ENCODE measurements at regions not wholly inside any gene's neighbourhood (a gene's known extent, or its start where the extent isn't known, plus 50 kb on each side); places are given as distances from the start of the nearest gene placed in this dataset.

DNA sequence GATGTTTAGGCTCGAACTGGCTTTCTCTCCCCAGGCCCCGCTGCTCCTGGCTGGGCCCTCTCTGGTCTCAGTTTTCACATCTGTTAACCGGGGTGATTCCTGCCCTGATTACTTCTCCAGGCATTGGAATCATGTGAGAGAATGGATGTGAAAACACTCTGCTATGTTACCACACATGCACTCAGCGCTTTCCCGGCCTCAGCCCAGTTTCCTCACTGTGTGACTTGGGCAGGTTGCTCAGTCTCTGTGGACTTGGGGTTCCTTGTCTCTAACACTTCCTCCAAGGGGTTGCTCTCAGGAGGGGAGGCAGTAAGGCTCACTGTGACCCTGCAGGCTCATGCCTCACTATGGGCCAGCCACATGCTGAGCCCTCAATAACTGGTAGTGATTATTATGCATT is 230.4 kb upstream of the HS6ST1 start:
- no peak for DNase-seq (ENCODE audit: low read depth in 3 of 3, low spot score in 1 of 3)

DNA sequence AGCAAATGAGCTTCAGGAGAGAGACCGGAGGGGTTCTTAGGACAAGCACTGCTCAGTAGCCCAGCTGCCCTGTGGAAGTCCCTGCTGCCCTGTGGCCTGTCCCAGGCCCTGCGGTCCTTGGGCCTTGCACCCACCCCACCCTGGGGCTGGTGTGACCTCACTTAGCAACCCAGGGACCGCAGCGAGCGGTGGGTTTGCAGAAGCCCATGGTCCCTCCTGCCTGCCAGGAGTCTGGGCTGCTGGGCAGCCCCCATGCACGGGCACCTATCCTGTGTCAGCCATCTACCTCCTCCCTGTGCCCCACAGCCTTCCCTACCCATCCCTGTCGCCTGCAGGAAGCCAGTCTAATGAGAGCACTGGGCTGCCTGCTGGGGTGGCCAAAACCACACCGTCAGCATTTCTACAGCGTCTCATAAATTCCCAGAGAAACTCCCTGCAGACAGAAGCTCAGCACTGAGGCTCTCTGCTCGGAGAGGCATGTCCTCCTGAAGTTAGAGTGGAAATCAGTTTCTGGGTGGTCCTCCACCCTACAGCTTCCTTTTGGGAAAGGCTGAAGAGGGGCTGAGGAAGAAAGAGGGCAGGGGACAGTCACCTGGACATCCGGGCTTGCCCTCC is 231.1 kb upstream of the HS6ST1 start:
- DNase-seq (ENCODE audit: low read depth in 3 of 3, low spot score in 1 of 3), result no peak

DNA sequence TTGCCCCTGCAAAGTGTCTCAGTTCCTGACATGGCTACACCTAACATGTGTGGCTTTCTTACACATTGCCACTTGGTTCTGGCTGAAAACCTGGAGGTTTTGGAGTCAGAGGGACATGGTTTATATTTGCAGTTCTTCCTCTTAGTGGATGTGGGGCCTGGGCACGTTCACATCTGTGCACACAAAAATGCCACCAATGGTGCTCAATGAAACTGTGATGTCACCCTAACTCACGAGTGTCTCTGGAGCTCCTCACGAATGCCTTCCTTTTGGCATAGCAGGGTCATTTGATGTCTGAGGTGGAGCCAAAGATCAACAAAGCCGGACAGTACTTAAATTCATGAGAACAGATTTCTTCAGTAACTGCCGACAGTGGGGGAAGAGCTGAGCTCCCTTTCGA is 231.7 kb upstream of the HS6ST1 start:
- no peak for DNase-seq (ENCODE audit: low read depth in 3 of 3, low spot score in 1 of 3)

DNA sequence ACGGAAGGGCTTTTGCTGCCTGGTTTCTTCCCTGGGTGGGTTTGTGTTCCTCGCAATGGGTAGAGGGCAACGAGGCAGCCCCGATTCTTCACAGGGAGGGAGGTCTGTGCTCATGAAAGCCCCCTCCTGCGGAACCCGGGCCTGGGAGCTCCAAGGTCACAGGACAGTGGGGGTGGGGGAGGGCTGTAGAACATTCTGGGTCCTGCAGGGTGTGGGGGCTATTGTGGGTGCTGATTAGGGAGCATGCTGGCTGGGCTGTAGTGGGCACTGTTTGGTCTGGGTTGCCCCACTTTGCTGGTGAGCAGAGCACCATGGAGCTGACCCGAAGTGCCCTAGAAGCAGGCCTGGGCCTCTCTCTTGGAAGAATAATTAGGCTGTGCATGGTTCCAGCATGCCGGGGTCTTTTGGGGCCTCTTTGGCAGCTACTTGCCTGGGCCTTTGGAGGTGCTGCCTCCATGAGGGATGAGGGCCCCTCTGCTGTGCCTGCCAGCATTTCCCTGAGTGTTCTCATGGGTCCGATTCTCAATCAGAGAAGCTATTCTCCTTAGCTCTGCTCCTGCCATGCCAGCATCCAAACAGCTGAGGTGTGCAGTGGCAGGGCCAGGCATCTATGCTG is 232.2 kb upstream of the HS6ST1 start:
- no peak for DNase-seq (ENCODE audit: low read depth in 3 of 3, low spot score in 1 of 3)

DNA sequence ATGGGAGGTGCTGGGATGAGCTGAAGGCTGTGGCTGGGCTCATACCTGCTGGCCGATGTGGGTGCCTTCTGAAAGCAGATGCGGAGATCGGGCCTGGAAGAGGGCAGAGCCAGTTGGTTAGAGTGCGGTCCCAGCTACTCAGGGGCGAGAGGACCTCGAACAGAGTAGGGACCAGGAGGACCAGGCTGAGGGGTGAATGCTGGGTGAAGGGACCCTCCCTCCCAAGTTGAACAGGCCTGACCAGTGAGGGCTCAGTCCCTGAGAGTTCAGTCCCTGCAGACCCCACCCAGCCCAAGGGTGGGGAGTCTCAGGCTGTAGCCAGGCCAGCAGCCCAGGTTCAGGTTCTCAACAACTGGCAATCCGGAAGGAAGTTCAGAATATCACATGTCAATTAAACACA is 232.8 kb upstream of the HS6ST1 start:
- no peak for DNase-seq (ENCODE audit: low read depth in 3 of 3, low spot score in 1 of 3)

DNA sequence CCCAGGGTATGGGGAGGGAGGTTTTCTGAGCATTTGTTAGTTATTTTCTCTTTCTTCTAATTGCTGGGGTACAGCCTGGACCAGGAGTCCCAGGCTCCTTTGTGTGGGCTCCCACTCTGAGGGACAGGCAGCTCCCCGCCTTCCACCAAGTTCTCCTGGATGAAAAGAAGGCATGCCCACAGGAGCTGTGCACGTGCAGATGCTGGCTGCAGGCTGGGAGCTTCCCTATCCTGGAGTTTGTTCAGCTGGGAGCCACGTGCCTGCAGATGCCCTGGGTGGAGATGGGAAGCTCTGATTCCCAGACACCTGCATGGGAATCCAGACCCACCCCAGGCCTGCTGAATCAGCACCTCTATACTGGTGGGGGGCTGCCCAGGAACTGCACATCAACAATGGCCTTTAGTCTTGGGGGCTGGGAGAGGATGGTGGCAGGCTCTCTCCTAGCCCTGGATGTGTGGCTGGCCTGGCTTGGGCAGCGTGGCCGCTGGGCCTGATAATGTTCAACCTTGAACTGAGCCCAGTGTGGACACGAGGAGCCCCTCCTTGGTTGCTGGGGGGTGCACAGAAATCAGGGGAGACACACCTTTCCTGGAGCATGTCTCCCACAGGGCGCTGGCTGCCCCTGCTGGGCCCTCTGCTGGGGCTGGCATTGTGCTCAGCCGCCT is 233.6 kb upstream of the HS6ST1 start:
- DNase-seq (ENCODE audit: low read depth in 3 of 3, low spot score in 1 of 3), result no peak

DNA sequence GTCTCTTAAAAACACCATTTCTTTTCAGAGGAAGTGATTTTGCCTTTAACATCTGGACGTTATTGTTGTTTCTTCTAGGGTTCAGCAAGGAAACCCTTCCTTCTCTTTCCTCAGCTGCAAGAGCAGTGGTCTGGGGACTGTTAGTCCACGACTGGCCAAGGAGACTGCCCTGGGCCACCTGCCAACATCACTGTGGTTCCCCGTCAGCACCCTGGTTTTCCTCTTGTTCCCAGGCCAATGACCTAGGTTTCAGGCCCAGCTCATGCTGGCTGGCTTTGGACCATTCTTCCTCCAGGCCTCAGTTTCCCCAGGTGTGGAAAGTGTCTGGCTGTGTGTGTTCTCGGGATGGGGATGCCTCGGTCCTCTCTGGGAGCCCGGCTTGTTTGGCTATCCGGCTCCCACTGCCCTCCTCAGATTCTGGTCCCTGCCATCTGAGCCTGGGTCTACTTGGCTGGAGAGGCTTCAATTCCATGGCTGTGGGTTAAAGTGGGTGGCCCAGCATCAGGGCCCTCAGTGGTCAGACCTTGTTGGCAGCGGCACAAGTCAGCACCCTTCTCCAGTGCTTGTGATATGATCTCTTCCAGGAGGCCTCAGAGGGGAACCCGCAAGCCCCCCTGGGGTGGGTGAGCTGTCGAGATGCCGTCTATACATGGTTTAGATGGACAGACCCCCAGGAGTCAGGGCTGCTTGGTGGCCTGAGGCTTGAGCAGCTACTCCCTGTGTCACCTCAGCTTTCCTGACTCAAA is 234.3 kb upstream of the HS6ST1 start:
- DNase-seq (ENCODE audit: low read depth in 3 of 3, low spot score in 1 of 3), result no peak

DNA sequence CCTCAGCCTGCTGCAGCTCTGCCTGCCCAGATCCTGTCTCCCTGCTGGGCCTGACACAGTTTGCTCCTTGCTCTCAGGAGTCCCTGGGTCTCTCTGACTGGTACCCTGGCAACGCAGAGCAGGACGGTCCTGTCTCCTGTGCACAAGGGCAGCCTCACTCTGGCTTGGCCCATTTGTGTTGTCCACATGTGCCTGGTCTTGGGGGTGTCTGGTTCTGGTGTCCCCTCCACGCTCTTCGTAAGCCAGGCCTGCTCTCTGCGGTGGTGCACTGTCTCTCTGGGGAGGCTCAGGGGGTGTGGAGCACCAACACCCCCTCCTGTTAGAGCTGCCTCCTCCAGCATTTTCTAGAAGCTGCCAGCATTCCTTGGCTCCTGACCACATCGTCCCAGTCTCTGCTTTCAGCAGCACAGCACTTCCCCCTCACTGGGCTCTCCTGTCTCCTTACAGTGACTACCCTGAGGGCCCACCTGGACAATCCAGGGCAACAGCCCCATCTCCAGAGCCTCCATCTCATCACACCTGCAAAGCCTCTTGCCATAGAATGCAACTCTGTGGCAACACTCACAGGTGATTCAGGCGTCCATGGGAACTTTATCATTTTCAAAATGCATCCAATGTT is 235.6 kb upstream of the HS6ST1 start:
- no peak for DNase-seq (ENCODE audit: low read depth in 3 of 3, low spot score in 1 of 3)

DNA sequence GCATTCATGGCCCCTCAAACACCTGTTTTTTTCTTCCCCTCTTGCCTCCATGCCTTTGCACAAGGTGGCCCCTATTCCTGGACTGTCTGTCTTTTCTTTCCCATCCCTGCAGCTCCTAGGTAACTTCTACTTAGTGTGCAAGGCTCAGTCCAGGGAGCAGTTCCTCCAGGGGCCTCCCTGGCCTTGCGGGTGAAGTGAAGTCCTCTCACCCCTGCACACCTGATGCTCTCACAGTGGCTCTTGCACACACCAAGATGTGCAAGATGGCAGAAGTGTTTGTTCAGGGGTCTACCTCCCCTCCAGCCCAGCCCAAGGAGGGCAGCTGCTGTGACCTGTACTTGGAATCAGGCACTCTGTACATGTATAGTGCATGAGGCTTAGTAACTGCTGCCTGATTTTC is 236.8 kb upstream of the HS6ST1 start:
- no peak for DNase-seq (ENCODE audit: low read depth in 3 of 3, low spot score in 1 of 3)

DNA sequence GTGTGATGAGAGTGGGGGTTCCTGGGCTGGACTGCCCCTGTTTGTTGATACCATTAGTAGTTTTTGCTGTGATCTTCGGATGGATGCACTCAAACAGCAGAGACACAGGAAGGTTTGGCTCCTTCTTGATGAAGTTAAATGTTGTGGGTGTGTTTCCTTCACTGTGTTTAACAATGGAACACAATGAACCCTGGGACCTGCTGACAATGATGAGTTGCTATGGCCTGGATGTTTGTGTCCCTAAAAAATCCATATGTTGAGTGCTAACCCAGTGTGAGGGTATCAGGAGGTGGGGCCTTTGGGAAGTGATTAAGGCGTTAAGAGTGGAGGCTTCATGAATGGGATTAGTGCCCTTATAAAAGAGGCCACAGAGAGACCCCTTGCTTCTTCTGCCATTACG is 237.4 kb upstream of the HS6ST1 start:
- no peak for DNase-seq (ENCODE audit: low read depth in 3 of 3, low spot score in 1 of 3)

DNA sequence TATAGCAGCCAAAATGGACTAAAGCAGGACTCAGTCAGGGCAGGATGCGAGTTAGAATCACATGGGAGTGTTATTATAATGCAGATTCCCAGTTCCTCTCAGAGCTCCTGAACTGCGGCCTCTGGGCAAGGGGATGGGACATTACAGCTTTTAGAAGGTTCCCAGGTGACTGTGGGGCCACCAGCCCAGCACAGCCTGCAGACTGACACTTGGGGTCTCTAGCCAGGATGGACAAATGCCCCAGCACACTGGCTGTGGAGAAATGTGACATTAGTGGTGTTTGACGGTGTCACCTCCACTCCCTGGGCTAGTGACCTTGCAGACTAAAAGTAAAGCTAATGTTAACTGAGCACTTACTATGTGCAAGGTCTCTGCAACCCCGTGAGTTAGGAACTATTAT is 238.0 kb upstream of the HS6ST1 start:
- DNase-seq (ENCODE audit: low read depth in 3 of 3, low spot score in 1 of 3), result no peak

DNA sequence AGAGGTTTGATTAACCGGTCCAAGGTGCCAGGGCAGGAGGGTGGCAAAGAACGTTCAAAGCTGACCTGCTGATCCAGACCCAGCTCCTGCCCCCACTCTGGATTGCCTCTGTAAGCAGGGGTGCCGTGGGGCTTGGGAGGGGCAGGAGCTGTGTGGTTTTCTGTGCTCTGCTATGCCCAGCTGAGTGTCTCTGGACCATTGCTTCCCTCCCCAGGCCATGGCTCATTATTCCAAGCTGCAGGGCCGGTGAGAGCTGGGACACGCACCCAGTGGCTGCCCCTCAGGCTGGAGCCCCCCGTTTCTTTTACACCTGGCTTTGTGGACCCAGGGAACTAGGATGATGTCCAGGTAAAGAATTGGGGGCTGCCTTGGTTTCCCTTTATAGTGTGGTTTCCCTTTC is 238.4 kb upstream of the HS6ST1 start:
- DNase-seq (ENCODE audit: low read depth in 3 of 3, low spot score in 1 of 3), result no peak

DNA sequence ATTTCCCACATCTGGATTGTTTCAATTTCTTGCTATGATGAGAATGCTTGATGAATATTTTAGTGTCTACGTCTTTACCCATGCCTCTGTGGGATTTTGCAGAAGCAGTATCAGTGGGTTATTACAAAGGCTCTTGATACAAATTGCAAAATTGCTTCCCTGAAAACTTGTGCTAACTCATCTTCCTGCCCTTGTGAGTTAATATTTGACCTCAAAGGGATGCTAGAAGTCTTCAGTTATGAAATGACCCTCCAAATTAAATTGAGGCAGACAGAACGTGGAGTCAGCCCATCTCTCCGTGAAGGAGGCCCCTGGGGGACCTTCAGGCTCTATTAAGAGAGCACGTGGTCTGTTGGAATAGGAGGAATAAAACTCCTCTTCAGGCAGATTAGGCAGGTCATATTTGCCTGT is 239.2 kb upstream of the HS6ST1 start:
- DNase-seq (ENCODE audit: low read depth in 3 of 3, low spot score in 1 of 3), result no peak

DNA sequence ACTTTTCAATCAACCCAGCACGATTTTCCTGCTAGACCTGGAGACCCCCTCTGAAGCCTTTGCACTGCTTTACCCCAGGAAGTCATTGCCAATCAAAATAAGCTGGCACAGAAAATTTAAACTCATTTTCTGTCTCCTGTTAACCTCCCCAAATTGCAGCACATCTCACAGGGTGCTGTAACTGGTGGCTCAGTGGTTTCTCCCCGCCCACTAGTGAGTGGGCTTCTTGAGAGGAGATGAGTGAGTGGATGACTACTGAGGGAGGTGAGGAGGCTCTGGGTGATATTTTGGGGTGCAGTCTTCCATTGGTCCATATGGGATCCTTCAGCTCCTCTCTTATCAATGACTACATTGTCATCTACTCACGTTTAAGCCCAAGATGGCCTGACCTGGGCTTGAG is 239.8 kb upstream of the HS6ST1 start:
- DNase-seq (ENCODE audit: low read depth in 3 of 3, low spot score in 1 of 3), result no peak

DNA sequence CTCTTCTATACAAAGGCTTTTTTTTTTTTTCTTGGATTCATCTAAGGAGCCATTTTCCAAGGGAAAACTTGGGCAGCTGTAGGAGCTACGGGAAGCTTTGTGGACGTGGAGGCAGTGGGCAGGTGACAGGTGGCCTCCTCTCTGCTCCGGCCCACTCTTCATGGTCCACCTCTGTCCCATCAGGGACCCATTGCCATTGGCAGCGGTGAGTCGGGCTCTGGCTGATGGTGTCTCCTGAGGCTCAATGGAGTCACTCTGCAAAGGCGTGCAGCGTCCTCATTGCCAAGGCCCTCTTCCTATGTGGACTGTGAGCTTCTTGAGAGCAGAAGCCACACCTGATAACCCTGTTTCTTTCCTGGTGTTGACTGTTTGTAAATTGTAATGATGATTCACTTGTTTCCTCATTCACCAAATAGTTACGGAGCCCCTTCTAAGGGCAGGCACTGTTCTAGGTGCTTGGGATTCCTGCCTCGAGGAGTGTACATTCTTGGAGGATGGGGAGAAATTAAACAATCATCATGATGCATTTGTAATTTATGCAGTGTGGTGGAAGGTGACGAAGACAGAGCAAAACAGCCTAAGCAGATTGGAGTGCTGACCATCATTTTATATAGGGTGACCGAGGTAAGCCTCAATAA is 240.3 kb upstream of the HS6ST1 start:
- no peak for DNase-seq (ENCODE audit: low read depth in 3 of 3, low spot score in 1 of 3)

DNA sequence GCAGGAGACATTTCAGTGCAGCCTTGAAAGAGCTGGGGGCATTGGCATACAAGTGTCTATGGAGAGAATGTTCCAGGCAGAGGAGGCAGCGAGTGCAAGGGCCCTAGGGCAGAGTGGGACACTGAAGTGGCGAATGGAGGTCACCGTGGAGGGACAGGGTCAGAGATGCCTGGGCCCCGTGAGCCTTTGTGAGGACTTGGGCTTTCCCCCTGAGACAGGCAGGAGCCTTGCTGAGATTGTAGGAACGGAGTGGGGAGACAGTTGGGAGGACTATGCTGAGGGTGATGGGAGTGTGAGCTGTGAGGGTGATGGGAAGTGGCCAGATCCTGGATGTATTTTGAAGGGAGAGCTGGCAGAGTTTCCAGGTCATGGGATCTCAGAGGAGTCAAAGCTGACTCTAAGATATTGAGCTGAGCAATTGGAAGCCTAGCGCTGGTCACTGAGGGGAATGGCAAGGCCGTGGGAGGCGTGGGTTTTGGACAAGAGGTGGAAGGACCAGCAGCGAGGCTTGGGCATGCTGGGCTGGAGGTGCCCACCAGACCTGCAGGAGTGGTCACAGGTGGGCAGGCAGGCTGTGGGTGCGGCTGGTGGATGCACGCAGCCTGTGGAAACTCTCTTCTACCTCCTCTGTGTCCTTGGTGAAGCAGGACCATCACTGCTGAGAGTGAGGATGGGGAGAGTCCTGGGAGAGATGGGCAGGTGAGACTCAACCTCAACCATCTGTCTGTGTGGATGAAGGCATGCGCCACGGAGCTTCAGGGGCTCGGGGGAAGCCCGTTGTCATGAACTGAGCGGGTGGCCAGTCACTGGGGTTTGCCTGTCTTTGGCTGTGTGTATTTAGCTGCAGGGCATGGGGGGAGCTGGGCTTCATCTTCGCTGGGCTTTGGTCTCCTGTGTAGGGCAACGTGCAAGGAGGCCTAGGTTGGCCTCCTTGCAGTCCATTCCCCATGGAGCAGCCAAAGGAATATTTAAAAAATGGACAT is 241.2 kb upstream of the HS6ST1 start:
- no peak for DNase-seq (ENCODE audit: low read depth in 3 of 3, low spot score in 1 of 3)

DNA sequence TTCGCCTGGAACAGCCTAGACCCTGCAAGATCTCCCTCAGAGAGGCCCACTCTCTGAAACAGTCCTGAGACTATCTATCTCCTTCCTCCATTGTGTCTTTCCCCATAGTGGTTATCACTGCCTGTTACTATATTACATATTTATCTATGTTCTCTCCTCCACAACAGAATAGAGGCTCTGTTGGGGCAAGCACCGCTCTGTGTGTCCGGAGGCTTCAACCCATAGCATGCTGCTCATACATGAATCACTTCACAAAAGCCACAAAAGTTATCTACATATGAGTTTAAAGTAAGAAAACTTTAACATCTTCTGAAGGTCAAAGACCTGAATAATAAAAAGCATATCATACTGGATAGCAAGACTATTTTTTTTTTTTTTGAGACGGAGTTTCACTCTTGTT is 242.1 kb upstream of the HS6ST1 start:
- DNase-seq (ENCODE audit: low read depth in 3 of 3, low spot score in 1 of 3), result no peak

DNA sequence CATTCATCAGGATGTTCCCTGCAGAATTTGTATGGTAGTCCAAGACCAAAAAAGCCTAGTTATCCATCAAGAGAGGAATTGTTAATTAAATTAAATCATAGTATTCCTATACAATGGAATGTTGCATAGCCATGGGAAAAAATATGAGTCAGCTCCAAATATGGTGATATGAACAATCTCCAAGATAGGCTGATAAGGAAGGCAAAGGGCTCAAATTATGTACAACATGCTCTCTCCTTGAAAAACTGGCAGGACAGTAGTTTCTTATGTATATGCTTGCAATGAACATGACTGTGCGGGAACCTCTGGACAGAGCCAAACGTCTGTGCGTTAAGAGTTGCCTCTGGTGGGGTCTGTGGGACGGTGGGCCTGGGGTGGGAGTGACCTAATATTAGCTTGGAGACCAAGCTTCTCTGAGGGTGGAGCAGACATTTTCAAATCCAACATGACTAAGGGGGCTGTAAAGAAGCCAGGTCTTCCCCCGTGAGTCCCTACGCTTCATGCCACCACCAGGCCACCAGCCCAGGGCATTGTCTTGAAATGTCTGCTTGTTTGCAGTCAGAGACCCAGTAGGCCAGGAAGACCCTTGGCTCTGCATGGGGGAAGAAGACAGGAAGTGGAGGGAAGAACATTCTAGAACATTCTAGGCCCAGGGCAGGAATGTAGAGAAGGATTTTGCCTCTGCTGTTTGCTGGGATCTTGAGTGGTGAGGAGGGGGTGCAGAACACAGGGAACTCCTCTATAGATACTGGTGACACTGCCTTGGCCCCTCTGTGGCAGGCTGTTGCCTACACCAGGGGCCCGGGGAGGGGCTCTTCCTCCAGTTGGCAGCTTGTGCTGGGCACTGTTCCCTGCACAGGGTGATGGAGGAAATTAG is 244.0 kb upstream of the HS6ST1 start:
- DNase-seq (ENCODE audit: low read depth in 3 of 3, low spot score in 1 of 3), result no peak

DNA sequence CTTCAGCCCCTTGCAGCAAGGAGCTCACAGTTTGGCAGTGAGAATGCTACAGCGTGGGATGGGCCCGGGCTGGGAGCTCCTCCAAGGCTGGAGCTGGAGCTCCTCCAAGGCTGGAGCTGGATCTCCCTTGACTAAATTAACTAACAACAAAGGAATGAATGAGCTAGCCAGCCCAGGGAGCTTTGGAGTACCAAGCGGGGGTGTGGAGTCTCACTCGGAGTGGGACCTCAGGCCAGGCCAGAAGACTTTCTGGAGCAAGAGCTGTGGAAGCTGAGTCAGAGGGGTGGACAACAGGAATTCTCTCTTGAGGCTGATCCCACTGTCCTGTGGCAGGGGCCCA is 244.7 kb upstream of the HS6ST1 start:
- DNase-seq (ENCODE audit: low read depth in 3 of 3, low spot score in 1 of 3), result no peak

Measured in stimulated activated CD4-positive, alpha-beta T cell treated with anti-CD3 and anti-CD28 coated beads, TNF-alpha, amount 100 ng/mL, for 1 hour (primary cell).